ENCODE measurements at regions not wholly inside any gene's neighbourhood (a gene's known extent, or its start where the extent isn't known, plus 50 kb on each side); places are given as distances from the start of the nearest gene placed in this dataset.

- H3K23ac ChIP-seq (ENCODE audit: low read depth, low read length) = no peak overlapping the region
- in situ Hi-C loops (cut with MboI; ENCODE audit: low sequenced_read_pairs) = no loop called here
These were observed 102.7 kb upstream of the MLIP start for GRCh38 chr6:54008589-54008988.

More at GRCh38 chr6:54008589-54008988, 102.7 kb upstream of the MLIP start:
- H4K8ac ChIP-seq (ENCODE audit: low read depth in 2 of 2, low read length in 2 of 2) = no peak overlapping the region
- H3K79me1 ChIP-seq (ENCODE audit: low read depth in 1 of 2, low read length in 2 of 2) = no peaks in the 10 kb centered on the region
- no peaks in the 10 kb centered on the region for H3K9me3 ChIP-seq (ENCODE audit: control insufficient read depth, insufficient read depth, low read length)
- H2BK20ac ChIP-seq (ENCODE audit: low read depth, low read length) = no peak overlapping the region
- H3K27me3 ChIP-seq (ENCODE audit: control insufficient read depth, insufficient read depth, low read length) = no peaks in the 10 kb centered on the region
- H3K9ac ChIP-seq (ENCODE audit: low read depth, low read length) = no peak overlapping the region
- no peak overlapping the region for H3K4me2 ChIP-seq (ENCODE audit: low read depth, low read length)
- no peaks in the 10 kb centered on the region for H3K36me3 ChIP-seq (ENCODE audit: control insufficient read depth, insufficient read depth, low read length)
- ATAC-seq (ENCODE audit: low read depth) (no peak), DNase-seq (no peak)
- no peak overlapping the region for H4K5ac ChIP-seq (ENCODE audit: low read depth, low read length)
- WGBS, 2 experiments (ENCODE audit: extremely low coverage in 2 of 2, insufficient read length in 1 of 2) = no CpG with 5 or more reads among the region's 1 CpG
- H3K4me1 ChIP-seq (ENCODE audit: control insufficient read depth, insufficient read depth, low read length) = no peaks in the 10 kb centered on the region
- H4K91ac ChIP-seq (ENCODE audit: insufficient read depth, low read depth, low read length) = no peak overlapping the region
- POLR2A ChIA-PET (ENCODE audit: unreplicated experiment) = no interaction called here
- no peak overlapping the region for H2AFZ ChIP-seq (replicated peaks; ENCODE audit: low read length, poor library complexity)
- no TSS peak for BruUV-seq (replicated peaks)
- no peak overlapping the region for H2AK9ac ChIP-seq (replicated peaks; ENCODE audit: low read depth, low read length, poor library complexity)
- H2BK5ac ChIP-seq (ENCODE audit: low read depth, low read length, poor library complexity, severe bottlenecking) = no peak overlapping the region
- dilution Hi-C loops (cut with HindIII; ENCODE audit: low sequenced_read_pairs, unreplicated experiment) = no loop called here
- no peaks in the 10 kb centered on the region; the same call in 1 of the 2 replicates for H3K9me1 ChIP-seq (ENCODE audit: insufficient read depth, low read length)
- H3K4me3 ChIP-seq (ENCODE audit: insufficient read depth, low read depth, low read length) = no peak overlapping the region
- CTCF ChIA-PET = no interaction called here
- H3K27ac ChIP-seq (ENCODE audit: insufficient read depth, low read length) = no peak overlapping the region
- no peak overlapping the region for H2BK15ac ChIP-seq (ENCODE audit: low read depth, low read length)
- no peak overlapping the region for H2AK5ac ChIP-seq (ENCODE audit: low read depth, low read length)
- no peak overlapping the region for H2BK120ac ChIP-seq (ENCODE audit: low read depth, low read length)
- H3K14ac ChIP-seq (replicated peaks; ENCODE audit: low read depth, low read length) = no peak overlapping the region
- H3K56ac ChIP-seq (ENCODE audit: extremely low read depth, insufficient read depth, low read length) = no peak overlapping the region
- intact Hi-C loops (cut with micrococcal nuclease) = no loop called here
- no peak overlapping the region for H3K18ac ChIP-seq (ENCODE audit: low read depth, low read length)
- no peak overlapping the region for H3K4ac ChIP-seq (ENCODE audit: low read depth, low read length)
- TF ChIP-seq CEBPB (IDR thresholded peaks at IDR 0.05; ENCODE audit: low read depth, low read length) = no peak
- no peak for TF ChIP-seq BHLHE40 (IDR thresholded peaks at IDR 0.05; ENCODE audit: low read depth, low read length)
- no peak for TF ChIP-seq RAD21 (IDR thresholded peaks at IDR 0.05; ENCODE audit: low read length)
- no peak for TF ChIP-seq RCOR1 (IDR thresholded peaks at IDR 0.05; ENCODE audit: insufficient replicate concordance, low read length)
- no peak for TF ChIP-seq NFE2L2 (IDR thresholded peaks at IDR 0.05; ENCODE audit: low read depth, low read length)
- no peak for TF ChIP-seq SMC3 (IDR thresholded peaks at IDR 0.05; ENCODE audit: low read depth, low read length)
- no peak for TF ChIP-seq MAFK (IDR thresholded peaks at IDR 0.05; ENCODE audit: low read depth, low read length)
- no peak for TF ChIP-seq FOS (IDR thresholded peaks at IDR 0.05; ENCODE audit: low read depth, low read length)
- TF ChIP-seq MXI1 (IDR thresholded peaks at IDR 0.05; ENCODE audit: borderline replicate concordance, low read depth, low read length) = no peak
- TF ChIP-seq MAZ (IDR thresholded peaks at IDR 0.05; ENCODE audit: borderline replicate concordance, low read depth, low read length) = no peak
- no peak for TF ChIP-seq ELK1 (IDR thresholded peaks at IDR 0.05; ENCODE audit: borderline replicate concordance, low read depth, low read length)
- TF ChIP-seq USF2 (IDR thresholded peaks at IDR 0.05; ENCODE audit: low read depth, low read length) = no peak
- no peak for TF ChIP-seq CTCF (conservative IDR thresholded peaks at IDR 0.05; ENCODE audit: low read depth, low read length)
- no peaks in the 10 kb centered on the region for H4K20me1 ChIP-seq (ENCODE audit: insufficient read depth, low read length)

Measured in IMR-90 (cell line).